HCT116 (cell line): ENCODE measurements at regions not wholly inside any gene's neighbourhood (a gene's known extent, or its start where the extent isn't known, plus 50 kb on each side); places are given as distances from the start of the nearest gene placed in this dataset.

Source experiments
- ATAC-seq: fragments of 200-7000 bp; cut with Tn5 transposase; 2 replicates; pipeline ENCODE4 v1.9.1; 2020; ENCODE audit warnings: mild to moderate bottlenecking, moderate library complexity
- BruUV-seq: library from RNA; stranded (reverse); fragments of 400-500 nt; replicated peaks from 2 replicates; lab custom pipeline; 2021; lab: Mats Ljungman, UMichigan
- CTCF ChIA-PET: fragments of 300-600 bp; sonication (Branson Sonifier 250); formaldehyde crosslinking; loops from one replicate; lab custom pipeline; 2021; ENCODE audit warnings: antibody characterized with exemption; lab: Charles Lee
- POLR2A ChIA-PET: fragments of 300-600, 350-600 bp; sonication (Branson Sonifier 250); formaldehyde crosslinking; loops from one replicate; lab custom pipeline; 2021; ENCODE audit warnings: antibody characterized with exemption; lab: Charles Lee
- RAD21 ChIA-PET, 2 experiments: fragments of 300-600 bp; sonication (Branson Sonifier 250); formaldehyde crosslinking; loops; one replicate each; lab custom pipeline; 2023; ENCODE audit warnings: low total read pairs in 2 of 2; ENCODE audit not compliant: uncharacterized antibody in 2 of 2, unreplicated experiment in 2 of 2, low non-redundant PET in 1 of 2; lab: Charles Lee
- DNase-seq: peaks from one replicate; pipeline ENCODE4 v3.0.0-alpha.2; 2010; ENCODE audit warnings: low read depth, low spot score
- H2AFZ ChIP-seq: fragments of 200-600 bp; shearing (Covaris generic), sonication (generic); 2 replicates; pipeline ENCODE4 v1.6.1; 2017; ENCODE audit warnings: low read depth, mixed run types, mixed read lengths, antibody characterized with exemption, low read length; ENCODE audit not compliant: poor library complexity, severe bottlenecking
- H3K27ac ChIP-seq: 2 replicates; pipeline ENCODE4 v1.5.1; 2012; ENCODE audit warnings: low read depth, low read length
- H3K27me3 ChIP-seq: fragments of 200-600 bp; sonication (generic); 2 replicates; pipeline ENCODE4 v1.6.1; 2016; ENCODE audit warnings: mixed run types, low read length, mixed read lengths; ENCODE audit not compliant: insufficient read depth
- H3K36me3 ChIP-seq, 2 experiments: fragments of 200-500 bp in 1 of 2; fragments of 200-600 bp in 1 of 2; sonication (Bioruptor generic) in 1 of 2; sonication (generic) in 1 of 2; 2 replicates each; pipeline versions ENCODE4 v1.5.1 to v1.6.1; 2014 to 2016; ENCODE audit warnings: low read length in 2 of 2, inconsistent platforms in 1 of 2, mixed read lengths in 1 of 2, mixed run types in 1 of 2; ENCODE audit not compliant: insufficient read depth in 2 of 2, control insufficient read depth in 1 of 2
- H3K4me1 ChIP-seq, 2 experiments: fragments of 200-600 bp in 1 of 2; sonication (generic) in 1 of 2; 2 replicates each; pipeline versions ENCODE4 v1.5.1 to v1.6.1; 2012 to 2017; ENCODE audit warnings: low read length in 2 of 2, inconsistent platforms in 1 of 2, mild to moderate bottlenecking in 1 of 2, mixed read lengths in 1 of 2, mixed run types in 1 of 2, moderate library complexity in 1 of 2; ENCODE audit not compliant: insufficient read depth in 2 of 2, control insufficient read depth in 1 of 2
- H3K4me2 ChIP-seq: fragments of 200-600 bp; sonication (generic); 2 replicates; pipeline ENCODE4 v1.6.1; 2017; ENCODE audit warnings: mixed run types, low read length, mixed read lengths
- H3K4me3 ChIP-seq, 2 experiments: fragments of 200-600 bp in 1 of 2; sonication (generic) in 1 of 2; replicated peaks in 1 of 2; 2 replicates each; pipeline ENCODE4 v1.5.1; 2011 to 2016; ENCODE audit warnings: low read length in 2 of 2, control low read depth in 1 of 2, low read depth in 1 of 2, mild to moderate bottlenecking in 1 of 2, mixed read lengths in 1 of 2, mixed run types in 1 of 2
- H3K79me2 ChIP-seq: fragments of 200-600 bp; sonication (generic); 2 replicates; pipeline ENCODE4 v1.6.1; 2017; ENCODE audit warnings: mild to moderate bottlenecking, mixed run types, low read length, moderate library complexity, mixed read lengths; ENCODE audit not compliant: insufficient read depth
- H3K9ac ChIP-seq: fragments of 200-600 bp; sonication (generic); 2 replicates; pipeline ENCODE4 v1.6.1; 2016; ENCODE audit warnings: low read length, mixed read lengths
- H3K9me2 ChIP-seq: fragments of 200-600 bp; sonication (generic), shearing (Covaris generic); 2 replicates; pipeline ENCODE4 v1.6.1; 2017; ENCODE audit warnings: mixed run types, mild to moderate bottlenecking, moderate library complexity; ENCODE audit not compliant: insufficient read depth
- H3K9me3 ChIP-seq, 2 experiments: fragments of 200-500 bp in 1 of 2; fragments of 200-600 bp in 1 of 2; sonication (Bioruptor generic) in 1 of 2; sonication (generic) in 1 of 2; 2 replicates each; pipeline ENCODE4 v1.6.1; 2014 to 2017; ENCODE audit warnings: low read length in 2 of 2, mixed read lengths in 2 of 2, inconsistent platforms in 1 of 2, low read depth in 1 of 2, mild to moderate bottlenecking in 1 of 2, mixed run types in 1 of 2, moderate library complexity in 1 of 2; ENCODE audit not compliant: control insufficient read depth in 1 of 2, insufficient read depth in 1 of 2
- H4K20me1 ChIP-seq: fragments of 200-600 bp; sonication (generic), shearing (Covaris generic); 2 replicates; pipeline ENCODE4 v1.6.1; 2017; ENCODE audit warnings: mixed run types, mild to moderate bottlenecking, moderate library complexity; ENCODE audit not compliant: insufficient read depth
- CBX3 ChIP-seq: IDR thresholded peaks from 2 replicates; pipeline ENCODE4 v1.6.1; 2012; ENCODE audit warnings: low read depth
- EZH2phosphoT487 ChIP-seq: fragments of 200-600 bp; IDR thresholded peaks from 2 replicates; pipeline ENCODE4 v1.6.1; 2018; ENCODE audit warnings: antibody characterized with exemption, borderline replicate concordance
- JUND ChIP-seq: IDR thresholded peaks from 2 replicates; pipeline ENCODE4 v1.6.1; 2012
- REST ChIP-seq: IDR thresholded peaks from 2 replicates; pipeline ENCODE4 v1.6.1; 2012; ENCODE audit warnings: low read depth
- SP1 ChIP-seq: IDR thresholded peaks from 2 replicates; pipeline ENCODE4 v1.6.1; 2012; ENCODE audit warnings: low read depth
- SRF ChIP-seq: IDR thresholded peaks from 2 replicates; pipeline ENCODE4 v1.6.1; 2012; ENCODE audit warnings: low read depth
- ZBTB33 ChIP-seq: IDR thresholded peaks from 2 replicates; pipeline ENCODE4 v1.6.1; 2011; ENCODE audit warnings: mild to moderate bottlenecking, low read length, moderate library complexity; ENCODE audit not compliant: insufficient replicate concordance; ENCODE audit errors: extremely low read depth
- ZFX ChIP-seq: fragments of 450-650 bp; IDR thresholded peaks from 2 replicates; pipeline ENCODE4 v1.6.1; 2017
- intact Hi-C: fragments of 100-400 bp; cut with micrococcal nuclease; formaldehyde crosslinking; loops from 2 replicates; pipeline ENCODE4 v1.10.0; 2022

GRCh38 chr3:72126441-72127223, 341.7 kb upstream of the PROK2 start:
- ChIA-PET POLR2A (no interaction called here), CTCF (no interaction called here)
- Histone ChIP-seq H3K79me2 (no peaks in the 10 kb centered on the region), H3K27me3 (no peaks in the 10 kb centered on the region; the same call in 1 of the 2 replicates), H3K27ac (no peak overlapping the region), H4K20me1 (no peaks in the 10 kb centered on the region)
- no peak for TF ChIP-seq REST
- TF ChIP-seq, all 23 proteins: peak for 0
- no peaks in the 10 kb centered on the region for H3K9me2 ChIP-seq
- ATAC-seq (no peak), DNase-seq (no peak)
- intact Hi-C loops = no loop called here
- no peak overlapping the region for H3K4me2 ChIP-seq
- no TSS peak for BruUV-seq
- no peak overlapping the region for H2AFZ ChIP-seq
- H3K4me3 ChIP-seq = no peak overlapping the region
- RAD21 ChIA-PET = no interaction called here
- no peaks in the 10 kb centered on the region for H3K36me3 ChIP-seq
- H3K9me3 ChIP-seq = no peaks in the 10 kb centered on the region
- H3K9ac ChIP-seq = no peak overlapping the region
- H3K4me1 ChIP-seq = peaks cover 8 to 19% of the 10 kb centered on the region in 2 experiments; a peak in 3 of 4 replicates

- ChIA-PET POLR2A (no interaction called here), RAD21 (no interaction called here), CTCF (no interaction called here)
- no peaks in the 10 kb centered on the region for H3K9me3 ChIP-seq
- H3K27ac ChIP-seq = no peak overlapping the region
- H3K27me3 ChIP-seq = no peaks in the 10 kb centered on the region; the same call in 1 of the 2 replicates
- H2AFZ ChIP-seq = peak overlapping the region; percentile 71
- ATAC-seq = peak; percentile 83
- no peaks in the 10 kb centered on the region for H3K36me3 ChIP-seq
- no peak overlapping the region for H3K9ac ChIP-seq
- no TSS peak for BruUV-seq
- peaks cover 8 to 19% of the 10 kb centered on the region in 2 experiments; a peak in 3 of 4 replicates for H3K4me1 ChIP-seq
- H3K9me2 ChIP-seq = no peaks in the 10 kb centered on the region
- H3K4me3 ChIP-seq = peak overlapping the region in 1 of 2 experiments; percentile 25; a peak in 1 of 4 replicates
- intact Hi-C loops = no loop called here
- no peaks in the 10 kb centered on the region for H3K79me2 ChIP-seq
- DNase-seq = peak; percentile 75
- H4K20me1 ChIP-seq = no peaks in the 10 kb centered on the region
- H3K4me2 ChIP-seq = peak overlapping the region; percentile 58
- TF ChIP-seq REST (no peak), SRF (no peak), ZFX (no peak), JUND (peak; percentile 75), EZH2phosphoT487 (no peak), SP1 (peak; percentile 36; the same call in 1 of the 2 replicates), ZBTB33 (no peak), CBX3 (0 out of 2 replicates have a peak, but pooled peaks have one; percentile 59)
Measured at GRCh38 chr3:72123908-72124441, 339.0 kb upstream of the PROK2 start.
